ENCODE measurements at regions not wholly inside any gene's neighbourhood (a gene's known extent, or its start where the extent isn't known, plus 50 kb on each side); places are given as distances from the start of the nearest gene placed in this dataset.

GRCh38 chr11:126113012-126113411 is 50.3 kb upstream of the CDON start:
- H3K4me3 ChIP-seq (ENCODE audit: low read depth, low read length), result no peak overlapping the region
- POLR2A ChIA-PET, result no interaction called here
- CTCF ChIA-PET, result no interaction called here
- DNase-seq (ENCODE audit: low read depth, low spot score), result no peak
- TF ChIP-seq CTCF (IDR thresholded peaks at IDR 0.05; ENCODE audit: insufficient read depth, low read length, missing control alignments), result no peak

GRCh38 chr11:126112547-126112946 is 49.9 kb upstream of the CDON start:
- POLR2A ChIA-PET, result no interaction called here
- DNase-seq (ENCODE audit: low read depth, low spot score), result no peak

More at GRCh38 chr11:126112547-126112946, 49.9 kb upstream of the CDON start:
- H3K4me3 ChIP-seq (ENCODE audit: low read depth, low read length), result no peak overlapping the region
- no peak for TF ChIP-seq CTCF (IDR thresholded peaks at IDR 0.05; ENCODE audit: insufficient read depth, low read length, missing control alignments)
- CTCF ChIA-PET, result no interaction called here

All from AG04449 (cell line).